Kidney (tissue), 13 donors: ENCODE measurements at regions not wholly inside any gene's neighbourhood (a gene's known extent, or its start where the extent isn't known, plus 50 kb on each side); places are given as distances from the start of the nearest gene placed in this dataset.

Source experiments
- DNase-seq, 5 donors: peaks; one replicate each; pipeline ENCODE4 v3.0.0-alpha.2; 2013 to 2020
- FAIRE-seq: peaks from 2 replicates; lab custom pipeline; 2012; peaks lifted over from hg19 to GRCh38; lab: Jason Lieb, UNC
- H3K27ac ChIP-seq, 2 donors: one replicate each; pipeline ENCODE4 v1.7.0; 2013; ENCODE audit warnings: low read depth in 2 of 2, low read length in 2 of 2, inconsistent platforms in 1 of 2
- H3K27me3 ChIP-seq: one replicate; pipeline ENCODE4 v1.7.1; 2013; ENCODE audit warnings: low read length, inconsistent platforms; ENCODE audit not compliant: control insufficient read depth, insufficient read depth
- H3K36me3 ChIP-seq, 3 donors: one replicate each; pipeline versions ENCODE4 v1.7.0 to v1.7.1; 2013; ENCODE audit warnings: low read length in 3 of 3, control low read depth in 1 of 3, inconsistent platforms in 1 of 3; ENCODE audit not compliant: insufficient read depth in 3 of 3, control insufficient read depth in 2 of 3
- H3K4me1 ChIP-seq, 3 donors: one replicate each; pipeline versions ENCODE4 v1.7.0 to v1.7.1; 2013; ENCODE audit warnings: low read length in 3 of 3, inconsistent platforms in 1 of 3, low read depth in 1 of 3; ENCODE audit not compliant: control insufficient read depth in 2 of 3, insufficient read depth in 2 of 3
- H3K4me3 ChIP-seq, 3 donors: one replicate each; pipeline versions ENCODE4 v1.7.0 to v1.8.1; 2013; ENCODE audit warnings: low read length in 3 of 3, control low read depth in 1 of 3, inconsistent platforms in 1 of 3
- H3K9ac ChIP-seq, 3 donors: one replicate each; pipeline versions ENCODE4 v1.7.0 to v1.7.1; 2013; ENCODE audit warnings: low read length in 3 of 3, control low read depth in 1 of 3, inconsistent platforms in 1 of 3
- H3K9me3 ChIP-seq, 3 donors: one replicate each; pipeline versions ENCODE4 v1.7.0 to v1.7.1; 2013; ENCODE audit warnings: low read length in 3 of 3, control low read depth in 1 of 3, inconsistent platforms in 1 of 3; ENCODE audit not compliant: control insufficient read depth in 2 of 3, insufficient read depth in 1 of 3
- intact Hi-C: fragments of 100-400 bp; cut with DNase I; formaldehyde crosslinking; loops from one replicate; pipeline ENCODE4 v1.11.1; 2022
- TF ChIP-seq, protein P1 (sequence below): IDR thresholded peaks from 3 replicates; pipeline ENCODE4 v1.5.1; 2012; ENCODE audit warnings: mild to moderate bottlenecking, moderate library complexity, borderline replicate concordance; ENCODE audit not compliant: insufficient read depth; ENCODE audit errors: extremely low read depth
- donor health status: control.
- donor health status: control.
- donor health status: control.
- donor health status: control.
- donor health status: control.
- donor health status: DM: yes; HTN: yes; CAD: no.
- donor health status: Normal renal cell carcinoma (clear cell type).

GRCh38 chrX:122512561-122513072, 671.5 kb upstream of the GRIA3 start:
- Histone ChIP-seq H3K9ac (no peak overlapping the region), H3K4me1 (no peaks in the 10 kb centered on the region), H3K4me3 (no peak overlapping the region), H3K27me3 (no peaks in the 10 kb centered on the region), H3K9me3 (no peaks in the 10 kb centered on the region), H3K36me3 (no peaks in the 10 kb centered on the region), H3K27ac (no peak overlapping the region)
- DNase-seq, result no peak
- no peak for FAIRE-seq
- TF ChIP-seq, protein P1, sequence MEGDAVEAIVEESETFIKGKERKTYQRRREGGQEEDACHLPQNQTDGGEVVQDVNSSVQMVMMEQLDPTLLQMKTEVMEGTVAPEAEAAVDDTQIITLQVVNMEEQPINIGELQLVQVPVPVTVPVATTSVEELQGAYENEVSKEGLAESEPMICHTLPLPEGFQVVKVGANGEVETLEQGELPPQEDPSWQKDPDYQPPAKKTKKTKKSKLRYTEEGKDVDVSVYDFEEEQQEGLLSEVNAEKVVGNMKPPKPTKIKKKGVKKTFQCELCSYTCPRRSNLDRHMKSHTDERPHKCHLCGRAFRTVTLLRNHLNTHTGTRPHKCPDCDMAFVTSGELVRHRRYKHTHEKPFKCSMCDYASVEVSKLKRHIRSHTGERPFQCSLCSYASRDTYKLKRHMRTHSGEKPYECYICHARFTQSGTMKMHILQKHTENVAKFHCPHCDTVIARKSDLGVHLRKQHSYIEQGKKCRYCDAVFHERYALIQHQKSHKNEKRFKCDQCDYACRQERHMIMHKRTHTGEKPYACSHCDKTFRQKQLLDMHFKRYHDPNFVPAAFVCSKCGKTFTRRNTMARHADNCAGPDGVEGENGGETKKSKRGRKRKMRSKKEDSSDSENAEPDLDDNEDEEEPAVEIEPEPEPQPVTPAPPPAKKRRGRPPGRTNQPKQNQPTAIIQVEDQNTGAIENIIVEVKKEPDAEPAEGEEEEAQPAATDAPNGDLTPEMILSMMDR, result no peak
- intact Hi-C loops, result no loop called here

GRCh38 chrX:122517786-122518185, 666.3 kb upstream of the GRIA3 start:
- no peak for DNase-seq
- no peaks in the 10 kb centered on the region for H3K36me3 ChIP-seq

GRCh38 chrX:122545778-122546177, 638.3 kb upstream of the GRIA3 start:
- TF ChIP-seq, protein P1, result no peak
- FAIRE-seq, result no peak

More at GRCh38 chrX:122517786-122518185, 666.3 kb upstream of the GRIA3 start:
- no peaks in the 10 kb centered on the region for H3K27me3 ChIP-seq
- TF ChIP-seq, protein P1, result no peak
- H3K9ac ChIP-seq, result no peak overlapping the region
- H3K27ac ChIP-seq, result no peak overlapping the region
- intact Hi-C loops, result no loop called here
- H3K4me3 ChIP-seq, result no peak overlapping the region
- no peak for FAIRE-seq
- H3K9me3 ChIP-seq, result no peaks in the 10 kb centered on the region
- H3K4me1 ChIP-seq, result no peaks in the 10 kb centered on the region

GRCh38 chrX:122546269-122546668, 637.8 kb upstream of the GRIA3 start:
- intact Hi-C loops, result no loop called here
- no peaks in the 10 kb centered on the region for H3K9me3 ChIP-seq
- H3K27ac ChIP-seq, result no peak overlapping the region
- no peaks in the 10 kb centered on the region for H3K4me1 ChIP-seq
- FAIRE-seq (no peak), DNase-seq (no peak)
- H3K4me3 ChIP-seq, result no peak overlapping the region
- no peaks in the 10 kb centered on the region for H3K27me3 ChIP-seq
- H3K9ac ChIP-seq, result no peak overlapping the region
- TF ChIP-seq, protein P1, result no peak
- H3K36me3 ChIP-seq, result no peaks in the 10 kb centered on the region

More at GRCh38 chrX:122545778-122546177, 638.3 kb upstream of the GRIA3 start:
- no peak for DNase-seq
- Histone ChIP-seq H3K9ac (no peak overlapping the region), H3K4me3 (no peak overlapping the region), H3K4me1 (no peaks in the 10 kb centered on the region), H3K27me3 (no peaks in the 10 kb centered on the region), H3K27ac (no peak overlapping the region), H3K9me3 (no peaks in the 10 kb centered on the region), H3K36me3 (no peaks in the 10 kb centered on the region)
- intact Hi-C loops, result no loop called here
